C4-2B (cell line): ENCODE measurements at regions not wholly inside any gene's neighbourhood (a gene's known extent, or its start where the extent isn't known, plus 50 kb on each side); places are given as distances from the start of the nearest gene placed in this dataset.

ENCODE experiments used
- H3K27ac ChIP-seq: fragments of 450-650 bp; 2 replicates; pipeline ENCODE4 v1.5.1; 2017
- ZFX ChIP-seq: fragments of 450-650 bp; IDR thresholded peaks from 2 replicates; pipeline ENCODE4 v1.6.1; 2017
- TF ChIP-seq, protein P1 (sequence below): fragments of 450-650 bp; conservative IDR thresholded peaks from 2 replicates; pipeline ENCODE4 v1.5.1; 2017; ENCODE audit warnings: mild to moderate bottlenecking

- TF ChIP-seq, protein P1, sequence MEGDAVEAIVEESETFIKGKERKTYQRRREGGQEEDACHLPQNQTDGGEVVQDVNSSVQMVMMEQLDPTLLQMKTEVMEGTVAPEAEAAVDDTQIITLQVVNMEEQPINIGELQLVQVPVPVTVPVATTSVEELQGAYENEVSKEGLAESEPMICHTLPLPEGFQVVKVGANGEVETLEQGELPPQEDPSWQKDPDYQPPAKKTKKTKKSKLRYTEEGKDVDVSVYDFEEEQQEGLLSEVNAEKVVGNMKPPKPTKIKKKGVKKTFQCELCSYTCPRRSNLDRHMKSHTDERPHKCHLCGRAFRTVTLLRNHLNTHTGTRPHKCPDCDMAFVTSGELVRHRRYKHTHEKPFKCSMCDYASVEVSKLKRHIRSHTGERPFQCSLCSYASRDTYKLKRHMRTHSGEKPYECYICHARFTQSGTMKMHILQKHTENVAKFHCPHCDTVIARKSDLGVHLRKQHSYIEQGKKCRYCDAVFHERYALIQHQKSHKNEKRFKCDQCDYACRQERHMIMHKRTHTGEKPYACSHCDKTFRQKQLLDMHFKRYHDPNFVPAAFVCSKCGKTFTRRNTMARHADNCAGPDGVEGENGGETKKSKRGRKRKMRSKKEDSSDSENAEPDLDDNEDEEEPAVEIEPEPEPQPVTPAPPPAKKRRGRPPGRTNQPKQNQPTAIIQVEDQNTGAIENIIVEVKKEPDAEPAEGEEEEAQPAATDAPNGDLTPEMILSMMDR, result no peak
- no peak for TF ChIP-seq ZFX
- no peak overlapping the region for H3K27ac ChIP-seq
Measured at GRCh38 chr15:100740138-100740537, 137.7 kb downstream of the ASB7 start.

DNA sequence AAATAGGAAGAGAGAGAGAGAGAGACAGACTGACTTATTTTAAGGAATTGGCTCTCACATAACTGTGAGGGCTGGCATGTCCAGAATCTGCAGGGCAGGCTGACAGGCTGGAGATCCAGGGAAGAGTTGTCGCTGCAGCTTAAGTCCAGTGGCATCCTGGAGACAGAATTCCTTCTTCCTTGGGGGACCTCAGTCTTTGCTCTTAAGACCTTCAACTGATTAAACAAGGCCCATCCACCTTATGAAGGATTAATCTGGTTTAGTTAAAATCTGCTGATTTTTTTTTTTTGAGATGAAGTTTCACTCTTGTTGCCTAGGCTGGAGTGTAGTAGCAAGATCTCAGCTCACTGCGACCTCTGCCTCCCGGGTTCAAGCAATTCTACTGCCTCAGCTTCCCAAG lies 128.0 kb upstream of the ALDH1A3 start:
- no peak overlapping the region for H3K27ac ChIP-seq
- TF ChIP-seq, protein P1, result no peak
- no peak for TF ChIP-seq ZFX

- TF ChIP-seq, protein P1, result no peak
- no peak for TF ChIP-seq ZFX
Measured at GRCh38 chr15:100753503-100753902, 126.1 kb upstream of the ALDH1A3 start.

DNA sequence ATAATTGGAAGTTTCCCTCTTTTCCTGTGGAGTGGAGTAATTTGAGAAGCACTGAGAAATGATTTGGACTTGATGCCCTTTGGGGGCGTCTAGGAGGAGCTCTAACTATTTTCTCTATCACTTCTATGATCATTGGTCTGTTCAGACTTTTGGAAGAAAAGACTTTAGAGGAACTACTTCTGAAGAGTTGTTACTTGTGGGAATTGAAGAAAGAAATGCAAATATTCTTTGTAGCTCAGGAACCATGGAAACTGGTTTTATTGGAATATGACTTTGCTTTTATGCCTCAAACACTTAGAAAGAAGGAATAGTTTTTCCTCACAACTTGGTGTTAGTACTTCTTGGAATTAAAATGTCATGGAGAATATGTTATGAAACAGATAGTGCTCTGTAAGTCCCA lies 122.0 kb upstream of the ALDH1A3 start:
- TF ChIP-seq, protein P1, result no peak
- no peak for TF ChIP-seq ZFX
- H3K27ac ChIP-seq, result no peak overlapping the region

More at GRCh38 chr15:100753503-100753902, 126.1 kb upstream of the ALDH1A3 start:
- H3K27ac ChIP-seq, result no peak overlapping the region

GRCh38 chr15:100758555-100758954 lies 121.1 kb upstream of the ALDH1A3 start:
- no peak for TF ChIP-seq ZFX
- TF ChIP-seq, protein P1, result no peak
- no peak overlapping the region for H3K27ac ChIP-seq

- no peak overlapping the region for H3K27ac ChIP-seq
- TF ChIP-seq, protein P1, result no peak
- no peak for TF ChIP-seq ZFX
Measured at GRCh38 chr15:100759106-100759505, 120.5 kb upstream of the ALDH1A3 start.

GRCh38 chr15:100759698-100760356 lies 119.8 kb upstream of the ALDH1A3 start:
- TF ChIP-seq, protein P1, result no peak
- no peak for TF ChIP-seq ZFX
- H3K27ac ChIP-seq, result peak overlapping the region; percentile 59
